H7 (cell line): ENCODE measurements at regions not wholly inside any gene's neighbourhood (a gene's known extent, or its start where the extent isn't known, plus 50 kb on each side); places are given as distances from the start of the nearest gene placed in this dataset.
"Not testable (repeated sequence)": the region's sequence is repeated elsewhere in the genome, so short reads cannot be mapped to it uniquely, and the experiment has no call there.

ENCODE experiments used
- DNase-seq: peaks from one replicate; pipeline ENCODE4 v3.0.0; 2012
- H3K27me3 ChIP-seq: 2 replicates; pipeline ENCODE4 v1.6.0; 2011; ENCODE audit warnings: mild to moderate bottlenecking, low read length; ENCODE audit not compliant: control insufficient read depth, insufficient read depth
- H3K36me3 ChIP-seq: replicated peaks from 2 replicates; pipeline ENCODE4 v1.5.1; 2011; ENCODE audit warnings: low read length; ENCODE audit not compliant: control insufficient read depth, insufficient read depth
- H3K4me3 ChIP-seq: 2 replicates; pipeline ENCODE4 v1.5.1; 2011; ENCODE audit warnings: low read depth, mild to moderate bottlenecking, control low read depth, low read length, moderate library complexity; ENCODE audit not compliant: insufficient read depth

GRCh38 chr21:6428498-6429092, 4092.8 kb upstream of the TPTE start:
- not testable (repeated sequence) for H3K36me3 ChIP-seq, H3K27me3 ChIP-seq, DNase-seq, H3K4me3 ChIP-seq

DNA sequence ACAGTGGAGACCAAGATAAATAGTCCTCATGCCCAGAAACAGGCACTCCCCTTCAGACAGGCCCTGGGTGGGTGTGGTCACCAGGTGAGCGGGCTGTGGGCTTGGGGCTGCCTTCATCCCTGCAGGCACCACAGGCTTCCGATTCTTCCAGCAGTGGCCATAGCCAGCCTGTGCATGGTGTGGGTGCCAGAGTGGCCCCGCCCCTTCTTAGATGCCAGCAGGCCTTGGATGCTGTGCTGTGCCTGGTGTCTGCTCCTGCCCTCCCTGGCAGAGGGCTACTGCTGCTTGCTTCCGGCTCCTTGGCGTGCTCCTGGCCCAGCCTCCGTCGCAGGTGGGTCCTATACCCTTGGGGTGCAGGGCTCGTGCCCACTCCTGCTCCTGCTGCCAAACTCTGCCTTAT, 4091.5 kb upstream of the TPTE start:
- not testable (repeated sequence) for H3K27me3 ChIP-seq, H3K36me3 ChIP-seq, H3K4me3 ChIP-seq, DNase-seq

GRCh38 chr21:6433149-6433548, 4088.2 kb upstream of the TPTE start:
- H3K4me3 ChIP-seq, H3K27me3 ChIP-seq, H3K36me3 ChIP-seq, DNase-seq: not testable (repeated sequence)

- not testable (repeated sequence) for H3K4me3 ChIP-seq, H3K27me3 ChIP-seq, DNase-seq, H3K36me3 ChIP-seq
Measured at GRCh38 chr21:6436205-6436604, 4085.2 kb upstream of the TPTE start.

GRCh38 chr21:6436971-6437833, 4084.2 kb upstream of the TPTE start:
- not testable (repeated sequence) for H3K36me3 ChIP-seq, H3K27me3 ChIP-seq, H3K4me3 ChIP-seq, DNase-seq

DNA sequence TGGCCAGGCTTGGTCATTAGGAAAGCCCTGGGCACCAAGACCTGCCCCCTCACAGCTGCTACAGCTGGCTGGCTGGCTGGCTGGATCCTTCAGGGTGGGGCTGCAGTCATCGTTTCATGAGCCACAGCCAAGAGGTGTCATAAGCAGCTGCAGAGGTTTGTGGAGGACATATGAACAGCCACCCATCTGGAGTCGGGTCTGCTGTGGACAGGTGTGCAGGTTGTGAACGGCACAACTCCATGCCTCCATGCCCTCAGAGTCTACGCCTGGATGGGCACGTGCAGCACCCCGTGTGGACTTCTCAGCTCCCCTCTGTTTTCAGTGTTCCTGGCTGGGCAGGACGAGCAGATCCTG, 4083.6 kb upstream of the TPTE start:
- not testable (repeated sequence) for H3K27me3 ChIP-seq, H3K4me3 ChIP-seq, H3K36me3 ChIP-seq, DNase-seq

DNA sequence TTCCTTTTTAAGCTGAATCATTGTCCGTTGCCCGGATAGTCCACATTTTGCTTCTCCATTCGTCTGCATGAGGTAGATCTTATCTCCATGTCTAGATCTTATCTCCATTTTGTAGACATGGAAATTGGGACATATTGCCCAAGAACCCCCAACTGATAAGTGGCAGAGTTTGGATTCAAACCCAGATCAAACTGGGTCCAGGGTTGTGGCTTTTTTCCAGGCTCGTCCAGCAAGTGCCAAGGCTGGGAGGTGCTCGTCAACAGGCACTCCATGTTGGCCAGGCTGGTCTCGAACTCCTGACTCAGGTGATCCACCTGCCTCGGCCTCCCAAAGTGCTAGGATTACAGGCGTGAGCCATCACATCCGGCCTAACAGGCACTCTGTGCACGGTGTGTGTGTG, 4082.3 kb upstream of the TPTE start:
- H3K27me3 ChIP-seq, H3K36me3 ChIP-seq, DNase-seq, H3K4me3 ChIP-seq: not testable (repeated sequence)

GRCh38 chr21:6454648-6455340, 4066.6 kb upstream of the TPTE start:
- DNase-seq, H3K36me3 ChIP-seq, H3K27me3 ChIP-seq, H3K4me3 ChIP-seq: not testable (repeated sequence)

- DNase-seq, result not testable (repeated sequence)
Measured at GRCh38 chr21:6456011-6456661, 4065.2 kb upstream of the TPTE start.

GRCh38 chr21:6459761-6460160, 4061.6 kb upstream of the TPTE start:
- not testable (repeated sequence) for H3K36me3 ChIP-seq, DNase-seq, H3K4me3 ChIP-seq, H3K27me3 ChIP-seq

More at GRCh38 chr21:6456011-6456661, 4065.2 kb upstream of the TPTE start:
- H3K36me3 ChIP-seq, H3K4me3 ChIP-seq, H3K27me3 ChIP-seq: not testable (repeated sequence)

DNA sequence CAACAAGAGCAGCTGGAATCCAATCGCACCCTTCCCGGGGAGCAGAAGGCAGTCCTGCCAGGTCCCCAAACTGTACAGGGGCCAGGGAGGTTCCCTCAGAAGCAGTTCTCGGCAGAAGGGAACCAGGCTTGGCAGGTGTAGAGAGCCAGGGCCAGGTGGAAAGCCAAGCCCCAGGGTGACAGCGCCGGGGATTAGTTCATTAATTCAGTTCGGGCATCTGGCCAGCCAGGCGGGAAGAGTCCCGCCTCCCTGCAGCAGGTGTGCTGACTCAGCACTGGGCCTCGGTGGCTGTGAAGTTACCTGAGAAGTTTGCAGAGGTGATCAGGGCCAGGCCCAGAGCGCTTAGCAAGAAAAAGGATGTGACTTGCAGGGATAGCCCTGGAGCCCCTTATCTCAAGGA, 4060.0 kb upstream of the TPTE start:
- not testable (repeated sequence) for DNase-seq, H3K36me3 ChIP-seq, H3K4me3 ChIP-seq, H3K27me3 ChIP-seq

DNA sequence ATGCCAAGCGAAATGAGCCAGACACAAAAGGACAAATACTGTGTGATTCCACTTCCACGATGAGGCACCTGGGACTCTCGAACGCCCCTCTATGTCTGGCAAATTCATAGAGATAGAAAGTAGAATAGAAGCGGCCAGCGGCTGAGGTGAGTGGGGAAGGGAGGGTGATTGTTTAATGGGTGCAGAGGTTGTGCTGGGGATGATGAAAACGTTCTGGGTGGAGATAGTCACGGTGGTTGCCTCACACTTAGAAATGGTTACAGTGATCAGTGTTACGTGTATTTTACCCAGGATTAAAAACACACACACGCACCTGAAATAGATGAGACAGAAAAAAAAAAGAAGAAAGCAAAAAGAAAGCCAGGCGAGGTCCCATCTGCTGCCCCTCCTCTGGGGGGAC, 4057.0 kb upstream of the TPTE start:
- H3K36me3 ChIP-seq, DNase-seq, H3K27me3 ChIP-seq, H3K4me3 ChIP-seq: not testable (repeated sequence)

GRCh38 chr21:6466081-6466698, 4055.2 kb upstream of the TPTE start:
- not testable (repeated sequence) for H3K4me3 ChIP-seq, DNase-seq, H3K27me3 ChIP-seq, H3K36me3 ChIP-seq

- H3K4me3 ChIP-seq, DNase-seq, H3K27me3 ChIP-seq, H3K36me3 ChIP-seq: not testable (repeated sequence)
Measured at GRCh38 chr21:6466707-6467106, 4054.7 kb upstream of the TPTE start.
